Muscle layer of duodenum (tissue), 2 donors: ENCODE measurements at regions not wholly inside any gene's neighbourhood (a gene's known extent, or its start where the extent isn't known, plus 50 kb on each side); places are given as distances from the start of the nearest gene placed in this dataset.
"Not testable (repeated sequence)": the region's sequence is repeated elsewhere in the genome, so short reads cannot be mapped to it uniquely, and the experiment has no call there.

ENCODE experiments used
- H3K27ac ChIP-seq: one replicate; pipeline ENCODE4 v1.7.0; 2013; ENCODE audit warnings: mild to moderate bottlenecking, low read length
- H3K27me3 ChIP-seq: one replicate; pipeline ENCODE4 v1.7.0; 2013; ENCODE audit warnings: low read depth, mild to moderate bottlenecking, control low read depth, low read length
- H3K36me3 ChIP-seq, 2 donors: one replicate each; pipeline ENCODE4 v1.7.0; 2013; ENCODE audit warnings: low read length in 2 of 2, control low read depth in 1 of 2, mild to moderate bottlenecking in 1 of 2; ENCODE audit not compliant: insufficient read depth in 2 of 2, control insufficient read depth in 1 of 2
- H3K4me1 ChIP-seq, 2 donors: one replicate each; pipeline ENCODE4 v1.7.0; 2013; ENCODE audit warnings: low read length in 2 of 2, mild to moderate bottlenecking in 2 of 2, control low read depth in 1 of 2, moderate library complexity in 1 of 2; ENCODE audit not compliant: insufficient read depth in 2 of 2, control insufficient read depth in 1 of 2
- H3K4me3 ChIP-seq, 2 donors: one replicate each; pipeline ENCODE4 v1.7.0; 2013; ENCODE audit warnings: low read length in 2 of 2, low read depth in 1 of 2, mild to moderate bottlenecking in 1 of 2
- H3K9me3 ChIP-seq, 2 donors: one replicate each; pipeline ENCODE4 v1.7.0; 2013; ENCODE audit warnings: low read length in 2 of 2, control low read depth in 1 of 2, mild to moderate bottlenecking in 1 of 2; ENCODE audit not compliant: control insufficient read depth in 1 of 2
- donor health status: healthy.

GRCh38 chr17:69677130-69677529, 262.6 kb downstream of the MAP2K6 start:
- H3K27me3 ChIP-seq: no peaks in the 10 kb centered on the region
- H3K4me1 ChIP-seq: no peaks in the 10 kb centered on the region
- H3K9me3 ChIP-seq: no peaks in the 10 kb centered on the region
- H3K27ac ChIP-seq: no peak overlapping the region
- H3K4me3 ChIP-seq: no peak overlapping the region
- no peaks in the 10 kb centered on the region for H3K36me3 ChIP-seq

GRCh38 chr17:69678206-69678605, 263.7 kb downstream of the MAP2K6 start:
- no peaks in the 10 kb centered on the region for H3K36me3 ChIP-seq
- no peaks in the 10 kb centered on the region for H3K27me3 ChIP-seq
- no peak overlapping the region for H3K27ac ChIP-seq
- no peak overlapping the region for H3K4me3 ChIP-seq
- no peaks in the 10 kb centered on the region for H3K9me3 ChIP-seq
- H3K4me1 ChIP-seq: no peaks in the 10 kb centered on the region

DNA sequence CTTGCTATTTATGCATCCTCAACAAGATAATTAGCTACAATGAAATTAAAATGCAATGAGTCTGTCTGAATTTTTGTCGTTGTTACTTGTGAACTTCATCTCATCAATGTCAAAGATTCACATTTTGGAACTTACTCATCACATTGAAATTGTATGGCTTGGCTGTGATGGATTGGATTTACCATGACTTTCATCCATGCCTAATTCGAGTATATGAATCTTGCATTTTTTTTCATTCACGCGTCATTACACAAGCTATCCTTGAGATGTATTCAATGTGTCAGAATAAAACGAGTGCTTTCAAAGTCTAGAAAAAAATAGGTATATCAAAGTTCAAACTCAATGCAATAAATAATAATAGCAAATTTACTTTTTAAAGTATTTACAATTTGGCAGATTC, 265.3 kb downstream of the MAP2K6 start:
- Histone ChIP-seq H3K36me3 (no peaks in the 10 kb centered on the region), H3K4me1 (no peaks in the 10 kb centered on the region), H3K27ac (no peak overlapping the region), H3K27me3 (no peaks in the 10 kb centered on the region), H3K4me3 (no peak overlapping the region), H3K9me3 (no peaks in the 10 kb centered on the region)

- Histone ChIP-seq H3K27me3 (no peaks in the 10 kb centered on the region), H3K36me3 (no peaks in the 10 kb centered on the region), H3K4me1 (no peaks in the 10 kb centered on the region), H3K4me3 (no peak overlapping the region), H3K27ac (no peak overlapping the region), H3K9me3 (peaks cover 0 to 4% of the 10 kb centered on the region in 2 donors)
Observed at GRCh38 chr17:69684251-69684650, 269.8 kb downstream of the MAP2K6 start.

DNA sequence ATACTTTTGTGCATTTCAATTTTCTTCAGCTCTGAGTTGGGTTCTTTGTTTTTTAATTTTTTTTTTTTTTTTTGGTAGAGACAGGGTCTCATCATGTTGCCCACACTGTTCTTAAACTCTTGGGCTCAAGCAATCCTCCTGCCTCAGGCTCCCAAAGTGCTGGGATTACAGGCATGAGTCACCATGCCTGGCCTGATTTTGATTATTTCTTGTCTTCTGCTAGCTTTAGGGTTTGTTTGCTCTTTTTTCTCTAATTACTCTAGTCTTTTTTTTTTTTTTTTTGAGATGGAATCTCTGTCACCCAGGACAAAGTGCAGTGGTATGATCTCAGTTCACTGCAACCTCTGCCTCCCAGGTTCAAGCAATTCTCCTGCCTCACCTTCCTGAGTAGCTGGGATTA, 270.7 kb downstream of the MAP2K6 start:
- H3K27ac ChIP-seq, H3K4me1 ChIP-seq, H3K9me3 ChIP-seq, H3K27me3 ChIP-seq, H3K36me3 ChIP-seq, H3K4me3 ChIP-seq: not testable (repeated sequence)

DNA sequence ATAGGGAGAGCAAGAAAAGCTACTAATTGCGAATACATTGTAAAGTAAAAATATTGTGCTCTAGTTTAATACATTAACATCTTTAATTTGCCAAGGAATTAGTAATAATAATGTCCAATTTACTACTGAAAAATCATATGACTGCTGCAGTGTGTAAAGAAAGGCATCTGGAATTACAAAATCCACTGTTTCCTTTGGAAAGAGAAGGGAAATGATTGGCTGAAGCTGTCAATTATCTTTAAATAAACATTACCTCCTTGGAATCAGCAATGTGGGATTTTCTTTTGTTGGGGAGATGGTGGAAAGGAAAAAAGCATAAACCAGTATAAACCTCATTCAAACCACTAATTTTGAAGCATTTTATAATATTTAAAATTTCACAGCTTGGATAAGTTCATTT, 276.0 kb downstream of the MAP2K6 start:
- Histone ChIP-seq H3K27ac (no peak overlapping the region), H3K36me3 (no peaks in the 10 kb centered on the region), H3K4me1 (no peaks in the 10 kb centered on the region), H3K4me3 (no peak overlapping the region), H3K9me3 (peaks cover 0 to 4% of the 10 kb centered on the region in 2 donors), H3K27me3 (no peaks in the 10 kb centered on the region)

DNA sequence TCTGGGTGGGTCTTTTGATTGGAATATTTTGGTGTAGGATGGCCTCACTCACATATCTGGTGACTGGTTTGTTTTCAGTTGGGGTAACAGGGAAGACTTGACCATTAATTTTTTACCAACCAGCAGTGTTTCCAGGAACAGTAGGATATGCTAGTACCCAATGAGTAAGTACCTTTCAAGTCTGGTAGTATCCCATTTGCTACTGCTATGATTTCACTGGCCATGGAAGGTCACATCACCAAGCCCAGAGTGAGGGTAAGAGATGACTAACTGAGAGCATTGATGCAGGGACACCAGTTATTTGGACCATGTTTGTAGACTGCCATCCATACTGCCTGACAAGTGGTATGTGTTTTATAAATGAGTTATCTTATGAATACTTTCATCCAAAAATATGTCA, 277.7 kb downstream of the MAP2K6 start:
- Histone ChIP-seq H3K4me1 (no peaks in the 10 kb centered on the region), H3K9me3 (peaks cover 0 to 4% of the 10 kb centered on the region in 2 donors), H3K27ac (no peak overlapping the region), H3K4me3 (no peak overlapping the region), H3K36me3 (no peaks in the 10 kb centered on the region), H3K27me3 (no peaks in the 10 kb centered on the region)

DNA sequence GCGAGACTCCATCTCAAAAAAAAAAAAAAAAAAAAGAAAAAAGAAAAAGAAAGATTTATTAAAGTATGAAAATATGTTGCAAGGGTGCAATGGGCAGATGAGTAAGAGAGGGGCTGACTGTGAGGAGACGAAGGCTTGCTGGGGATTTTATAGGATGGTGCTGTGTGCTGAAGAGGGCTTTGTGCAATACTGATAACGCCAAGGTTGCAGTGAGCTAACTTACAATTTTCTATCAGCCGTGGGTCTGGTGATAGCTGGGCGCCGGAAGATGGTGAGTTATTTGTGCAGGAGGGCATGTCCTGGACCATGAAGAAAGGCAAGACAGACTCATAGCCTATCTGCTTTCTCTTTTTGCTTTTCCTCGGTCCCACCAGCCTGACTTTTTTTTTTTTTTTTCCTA, 281.1 kb downstream of the MAP2K6 start:
- Histone ChIP-seq H3K4me3 (no peak overlapping the region), H3K36me3 (no peaks in the 10 kb centered on the region), H3K27ac (no peak overlapping the region), H3K27me3 (no peaks in the 10 kb centered on the region), H3K9me3 (peaks cover 0 to 2% of the 10 kb centered on the region in 2 donors), H3K4me1 (no peaks in the 10 kb centered on the region)

DNA sequence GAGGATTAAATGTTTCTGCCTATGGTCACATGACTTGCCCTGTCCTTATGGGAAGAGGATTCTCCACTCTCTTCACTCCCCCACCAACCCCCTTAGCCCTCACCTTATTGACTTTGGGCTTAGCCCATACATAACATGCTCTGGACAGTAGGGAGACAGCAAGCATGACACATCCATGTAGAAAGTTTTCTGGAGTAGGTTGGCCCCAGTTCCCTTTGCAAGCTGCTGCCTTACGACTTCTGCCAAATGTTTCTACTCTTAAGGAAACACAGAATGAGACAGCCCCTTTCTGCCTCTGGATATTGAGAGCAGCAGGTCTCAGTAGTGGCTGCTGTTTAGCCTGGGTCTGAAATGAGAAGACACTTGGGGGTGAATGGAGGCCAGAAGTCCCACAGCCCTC, 282.2 kb downstream of the MAP2K6 start:
- Histone ChIP-seq H3K27me3 (no peaks in the 10 kb centered on the region), H3K36me3 (no peaks in the 10 kb centered on the region), H3K9me3 (peaks cover 0 to 2% of the 10 kb centered on the region in 2 donors), H3K4me1 (no peaks in the 10 kb centered on the region), H3K4me3 (no peak overlapping the region), H3K27ac (no peak overlapping the region)

- H3K4me1 ChIP-seq, H3K4me3 ChIP-seq, H3K27me3 ChIP-seq, H3K36me3 ChIP-seq, H3K27ac ChIP-seq, H3K9me3 ChIP-seq: not testable (repeated sequence)
Observed at GRCh38 chr17:69698352-69698751, 283.9 kb downstream of the MAP2K6 start.

DNA sequence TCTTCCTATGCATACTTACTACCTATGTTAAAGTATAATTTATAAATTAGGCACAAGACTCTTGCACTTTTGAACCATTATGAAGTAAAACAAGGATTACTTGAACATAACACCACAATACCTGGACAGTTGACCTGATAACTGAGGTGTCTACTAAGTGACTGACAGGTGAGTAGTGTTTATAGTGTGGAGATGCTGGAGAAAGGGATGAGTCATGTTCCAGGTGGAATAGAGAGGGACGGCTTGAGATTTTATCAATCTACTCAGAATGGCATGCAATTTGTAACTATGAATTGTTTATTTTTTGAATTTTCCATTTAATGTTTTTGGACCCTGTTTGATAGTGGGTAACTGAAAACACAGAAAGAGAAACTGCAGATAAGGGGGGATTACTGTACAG, 287.6 kb downstream of the MAP2K6 start:
- no peaks in the 10 kb centered on the region for H3K27me3 ChIP-seq
- H3K4me1 ChIP-seq: no peaks in the 10 kb centered on the region
- no peak overlapping the region for H3K4me3 ChIP-seq
- H3K36me3 ChIP-seq: no peaks in the 10 kb centered on the region
- peaks cover 0 to 4% of the 10 kb centered on the region in 2 donors for H3K9me3 ChIP-seq
- H3K27ac ChIP-seq: no peak overlapping the region

- peaks cover 0 to 2% of the 10 kb centered on the region in 2 donors for H3K9me3 ChIP-seq
- H3K27me3 ChIP-seq: no peaks in the 10 kb centered on the region
- no peaks in the 10 kb centered on the region for H3K4me1 ChIP-seq
- no peaks in the 10 kb centered on the region for H3K36me3 ChIP-seq
- no peak overlapping the region for H3K4me3 ChIP-seq
- no peak overlapping the region for H3K27ac ChIP-seq
Observed at GRCh38 chr17:69703751-69704150, 289.3 kb downstream of the MAP2K6 start.
